GM12891 (cell line): ENCODE measurements at regions not wholly inside any gene's neighbourhood (a gene's known extent, or its start where the extent isn't known, plus 50 kb on each side); places are given as distances from the start of the nearest gene placed in this dataset.

Experiments
- PAX5 ChIP-seq: IDR thresholded peaks from 2 replicates; pipeline ENCODE4 v1.6.1; 2011; ENCODE audit warnings: low read length, moderate library complexity, mild to moderate bottlenecking; ENCODE audit not compliant: insufficient read depth, severe bottlenecking
- POLR2A ChIP-seq: IDR thresholded peaks from 2 replicates; pipeline ENCODE4 v1.6.1; 2011; ENCODE audit warnings: low read depth, low read length, control low read depth
- POLR2AphosphoS5 ChIP-seq: IDR thresholded peaks from 2 replicates; pipeline ENCODE4 v1.6.1; 2011; ENCODE audit warnings: low read depth, low read length, control low read depth
- POU2F2 ChIP-seq: IDR thresholded peaks from 2 replicates; pipeline ENCODE4 v1.6.1; 2011; ENCODE audit warnings: low read depth, mild to moderate bottlenecking, control low read depth, low read length, moderate library complexity
- SPI1 ChIP-seq: IDR thresholded peaks from 2 replicates; pipeline ENCODE4 v1.6.1; 2011; ENCODE audit warnings: low read depth, low read length, control low read depth
- TAF1 ChIP-seq: IDR thresholded peaks from 2 replicates; pipeline ENCODE4 v1.6.1; 2011; ENCODE audit warnings: low read depth, low read length, control low read depth

DNA sequence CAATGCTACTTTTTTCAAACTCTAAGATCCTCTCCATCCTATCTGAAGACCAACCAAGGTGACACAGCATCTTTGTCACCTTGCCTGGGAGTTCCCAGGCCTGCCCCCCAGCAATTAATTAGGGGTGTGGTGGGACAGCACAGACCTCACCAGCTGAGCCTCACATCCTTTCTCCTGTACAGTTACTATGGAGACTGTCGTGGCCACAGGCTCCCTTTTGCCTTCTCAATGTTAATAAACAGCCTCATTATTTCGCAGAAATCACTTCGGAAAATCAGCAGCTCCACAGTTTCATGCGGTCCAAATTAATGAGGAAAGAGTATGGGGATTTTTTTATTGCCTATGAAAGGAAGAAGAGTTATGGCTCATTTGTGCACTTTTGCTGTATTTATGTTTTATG, 378.3 kb downstream of the NPHP4 start:
- no peak for TF ChIP-seq POLR2AphosphoS5
- no peak for TF ChIP-seq POLR2A
- no peak for TF ChIP-seq TAF1
- TF ChIP-seq SPI1: no peak
- TF ChIP-seq PAX5: no peak
- no peak for TF ChIP-seq POU2F2
